BLaER1 (cell line): ENCODE measurements at regions not wholly inside any gene's neighbourhood (a gene's known extent, or its start where the extent isn't known, plus 50 kb on each side); places are given as distances from the start of the nearest gene placed in this dataset.

Experiments
- H3K27ac ChIP-seq: shearing (Covaris generic); formaldehyde crosslinking; 2 replicates; pipeline ENCODE4 v1.8.1; 2022
- H3K27me3 ChIP-seq: shearing (Covaris generic); formaldehyde crosslinking; 2 replicates; pipeline ENCODE4 v1.8.1; 2022
- H3K36me3 ChIP-seq: shearing (Covaris generic); formaldehyde crosslinking; 2 replicates; pipeline ENCODE4 v1.8.1; 2022
- H3K4me1 ChIP-seq: shearing (Covaris generic); formaldehyde crosslinking; 2 replicates; pipeline ENCODE4 v1.8.1; 2022
- H3K4me2 ChIP-seq: shearing (Covaris generic); formaldehyde crosslinking; 2 replicates; pipeline ENCODE4 v1.8.1; 2022
- H3K4me3 ChIP-seq: shearing (Covaris generic); formaldehyde crosslinking; 2 replicates; pipeline ENCODE4 v1.8.1; 2022
- H3K9ac ChIP-seq: shearing (Covaris generic); formaldehyde crosslinking; 2 replicates; pipeline ENCODE4 v1.8.1; 2022
- H3K9me3 ChIP-seq: shearing (Covaris generic); formaldehyde crosslinking; 2 replicates; pipeline ENCODE4 v1.8.1; 2022
- H4K20me1 ChIP-seq: shearing (Covaris generic); formaldehyde crosslinking; 2 replicates; pipeline ENCODE4 v1.8.1; 2022
- Cebpa-rat ChIP-seq: shearing (Covaris generic); IDR thresholded peaks from 2 replicates; pipeline ENCODE4 v1.8.1; 2022

DNA sequence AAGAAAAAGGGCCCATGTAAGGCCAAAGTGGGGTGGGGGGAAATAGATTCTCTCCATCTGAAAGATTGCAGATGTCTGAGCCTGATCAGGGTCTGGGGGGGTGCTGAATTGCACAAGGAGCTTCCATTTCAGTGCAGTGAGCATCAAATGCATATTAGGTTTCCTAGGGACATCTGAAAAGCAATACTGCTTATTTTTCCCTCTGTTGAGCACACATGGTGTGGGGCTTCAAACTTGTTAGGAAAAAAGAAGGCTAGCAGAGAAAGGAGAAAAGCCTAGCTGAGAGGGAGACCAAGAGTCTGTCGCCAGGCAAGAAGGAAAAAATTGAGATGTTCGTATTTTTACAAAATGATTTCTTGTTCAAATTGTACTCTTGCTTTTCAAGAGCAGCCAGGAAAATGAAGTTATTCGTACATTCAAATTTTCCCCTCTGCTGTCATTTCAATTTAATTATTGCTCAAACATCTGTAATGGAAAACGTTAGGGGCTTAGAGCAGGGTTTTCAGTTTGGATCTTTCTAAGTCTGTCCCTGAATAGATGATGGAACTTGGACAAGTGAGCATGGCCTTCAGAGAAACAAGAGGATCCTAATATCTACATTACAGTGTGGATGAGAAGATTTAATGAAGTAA is 191.9 kb upstream of the GAS1 start:
- TF ChIP-seq Cebpa-rat: no peak
- H3K36me3 ChIP-seq: no peaks in the 10 kb centered on the region
- H3K9ac ChIP-seq: no peak overlapping the region
- H3K4me1 ChIP-seq: no peaks in the 10 kb centered on the region
- H3K4me2 ChIP-seq: no peak overlapping the region
- H3K9me3 ChIP-seq: no peaks in the 10 kb centered on the region
- no peaks in the 10 kb centered on the region for H3K27me3 ChIP-seq
- H3K4me3 ChIP-seq: no peak overlapping the region
- H3K27ac ChIP-seq: no peak overlapping the region
- H4K20me1 ChIP-seq: no peaks in the 10 kb centered on the region

GRCh38 chr9:87140142-87140541 is 192.8 kb upstream of the GAS1 start:
- H3K4me3 ChIP-seq: no peak overlapping the region
- H3K4me1 ChIP-seq: no peaks in the 10 kb centered on the region
- no peaks in the 10 kb centered on the region for H3K9me3 ChIP-seq
- TF ChIP-seq Cebpa-rat: no peak
- no peaks in the 10 kb centered on the region for H3K36me3 ChIP-seq
- no peak overlapping the region for H3K9ac ChIP-seq
- no peaks in the 10 kb centered on the region for H4K20me1 ChIP-seq
- H3K4me2 ChIP-seq: no peak overlapping the region
- no peaks in the 10 kb centered on the region for H3K27me3 ChIP-seq
- H3K27ac ChIP-seq: no peak overlapping the region

DNA sequence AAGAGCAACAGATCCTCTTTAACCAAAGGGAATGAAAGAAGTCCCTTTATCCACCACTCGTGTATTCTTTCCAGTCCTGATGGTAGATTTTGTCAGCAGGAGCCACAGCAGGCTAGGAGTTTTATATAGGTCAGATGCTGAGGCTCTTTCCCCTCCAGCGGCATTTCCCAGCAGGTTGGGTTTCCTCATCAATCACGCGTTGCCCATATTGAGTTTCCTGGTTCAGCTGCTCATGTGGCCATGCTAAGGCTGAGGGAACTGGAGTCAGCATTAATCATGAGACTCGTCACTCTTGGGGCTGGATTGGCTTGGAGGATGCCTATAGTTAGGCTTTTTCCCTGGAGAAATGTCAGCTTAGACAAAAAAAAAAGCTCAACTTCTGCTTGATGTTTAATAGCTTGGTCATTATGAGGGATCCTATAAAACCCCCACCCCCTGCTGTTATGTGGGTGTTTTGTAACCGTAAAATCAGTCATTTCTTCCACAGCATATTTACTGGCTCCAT is 193.4 kb upstream of the GAS1 start:
- Histone ChIP-seq H4K20me1 (no peaks in the 10 kb centered on the region), H3K9me3 (no peaks in the 10 kb centered on the region), H3K4me1 (no peaks in the 10 kb centered on the region), H3K36me3 (no peaks in the 10 kb centered on the region), H3K9ac (no peak overlapping the region), H3K27me3 (no peaks in the 10 kb centered on the region), H3K4me3 (no peak overlapping the region), H3K27ac (no peak overlapping the region), H3K4me2 (no peak overlapping the region)
- TF ChIP-seq Cebpa-rat: no peak

DNA sequence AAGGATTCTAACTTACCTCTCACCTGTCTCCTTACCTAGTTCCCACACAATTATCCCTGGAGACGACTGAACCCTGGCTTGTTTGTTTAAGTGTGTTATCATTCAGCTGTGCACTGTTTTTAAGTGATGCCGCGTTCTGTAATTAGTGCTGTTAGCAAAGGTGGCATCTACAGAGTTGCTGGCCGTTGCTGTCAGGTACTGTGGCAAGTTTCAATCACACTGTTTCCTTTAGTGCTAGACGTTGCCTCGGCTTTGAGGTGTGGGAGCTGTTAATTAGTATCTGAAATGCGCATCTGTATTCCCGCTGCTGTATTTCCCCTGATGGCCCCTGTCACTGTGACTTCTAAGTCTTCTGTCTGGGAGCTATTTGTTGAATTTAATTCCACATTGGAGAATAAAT is 193.8 kb upstream of the GAS1 start:
- Histone ChIP-seq H3K4me1 (no peaks in the 10 kb centered on the region), H3K36me3 (no peaks in the 10 kb centered on the region), H3K4me3 (no peak overlapping the region), H3K4me2 (no peak overlapping the region), H3K9me3 (no peaks in the 10 kb centered on the region), H3K27ac (no peak overlapping the region), H3K9ac (no peak overlapping the region), H3K27me3 (no peaks in the 10 kb centered on the region), H4K20me1 (no peaks in the 10 kb centered on the region)
- TF ChIP-seq Cebpa-rat: no peak

DNA sequence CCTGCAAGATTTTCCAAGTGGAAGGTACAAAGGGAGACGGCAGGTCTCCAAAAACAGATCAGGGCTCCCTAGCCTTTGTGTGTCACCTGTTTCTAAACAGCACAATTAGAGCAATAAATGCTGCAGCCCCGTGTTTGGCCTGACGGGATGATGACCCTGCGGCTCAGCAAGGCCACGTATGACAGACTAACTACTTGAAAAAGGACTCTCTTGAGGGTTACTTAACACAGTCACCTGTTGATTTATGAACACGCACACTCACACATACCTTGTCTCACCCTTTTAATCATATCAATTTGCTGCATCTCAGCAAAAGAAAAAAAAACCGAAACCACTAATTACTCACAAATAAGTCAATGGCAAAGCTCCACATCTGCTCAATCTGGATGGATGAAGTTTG is 199.6 kb upstream of the GAS1 start:
- no peaks in the 10 kb centered on the region for H3K27me3 ChIP-seq
- no peaks in the 10 kb centered on the region for H3K36me3 ChIP-seq
- H3K4me1 ChIP-seq: no peaks in the 10 kb centered on the region
- TF ChIP-seq Cebpa-rat: no peak
- H3K9ac ChIP-seq: no peak overlapping the region
- no peak overlapping the region for H3K27ac ChIP-seq
- H3K4me3 ChIP-seq: no peak overlapping the region
- H4K20me1 ChIP-seq: no peaks in the 10 kb centered on the region
- H3K9me3 ChIP-seq: peaks cover 9% of the 10 kb centered on the region; the same call in 1 of the 2 replicates
- no peak overlapping the region for H3K4me2 ChIP-seq

GRCh38 chr9:87147839-87148238 is 200.5 kb upstream of the GAS1 start:
- Histone ChIP-seq H3K36me3 (no peaks in the 10 kb centered on the region), H3K27me3 (no peaks in the 10 kb centered on the region), H3K9me3 (peaks cover 9% of the 10 kb centered on the region; the same call in 1 of the 2 replicates), H4K20me1 (no peaks in the 10 kb centered on the region), H3K4me1 (no peaks in the 10 kb centered on the region), H3K4me2 (no peak overlapping the region), H3K27ac (no peak overlapping the region), H3K4me3 (no peak overlapping the region), H3K9ac (no peak overlapping the region)
- no peak for TF ChIP-seq Cebpa-rat

DNA sequence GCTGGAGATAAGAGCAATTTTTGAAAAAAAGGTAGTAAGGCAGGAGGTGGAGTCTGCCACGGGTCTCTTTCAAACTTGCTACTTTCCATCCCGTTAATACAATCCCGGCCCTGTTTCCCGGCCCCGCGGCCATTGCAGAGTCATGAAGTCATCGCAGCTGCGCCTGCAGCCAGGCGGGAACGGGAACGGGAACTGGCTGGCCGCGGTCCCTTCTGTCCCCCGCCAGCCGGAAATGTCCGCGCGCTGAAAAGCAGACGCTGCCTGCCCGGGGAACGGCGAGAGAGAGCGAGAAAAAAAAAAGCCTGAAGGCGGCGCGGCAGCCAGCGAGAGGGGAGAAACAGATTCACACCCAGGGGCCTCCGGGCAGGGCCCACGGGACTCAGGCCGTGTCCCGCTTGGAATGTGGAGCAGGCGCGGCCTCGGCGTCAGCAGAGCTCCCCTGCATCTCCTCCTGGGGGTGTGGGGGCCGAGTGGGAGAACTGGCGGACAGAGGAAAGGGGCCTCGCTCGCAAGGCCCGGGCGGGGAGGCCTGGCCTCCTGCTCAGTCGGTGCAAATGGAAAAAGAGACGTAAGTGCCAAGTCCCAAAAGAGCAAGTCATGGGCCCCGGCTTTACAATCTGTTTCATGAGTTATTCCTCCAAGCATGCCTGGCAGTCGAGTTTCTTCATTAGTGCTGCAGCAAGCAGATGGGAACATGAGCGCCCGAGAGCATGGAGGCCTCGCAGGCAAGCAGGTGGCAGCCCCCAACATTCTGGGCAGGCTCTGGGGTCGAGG is 201.2 kb upstream of the GAS1 start:
- Histone ChIP-seq H3K4me2 (no peak overlapping the region), H3K9ac (no peak overlapping the region), H3K4me3 (no peak overlapping the region)

DNA sequence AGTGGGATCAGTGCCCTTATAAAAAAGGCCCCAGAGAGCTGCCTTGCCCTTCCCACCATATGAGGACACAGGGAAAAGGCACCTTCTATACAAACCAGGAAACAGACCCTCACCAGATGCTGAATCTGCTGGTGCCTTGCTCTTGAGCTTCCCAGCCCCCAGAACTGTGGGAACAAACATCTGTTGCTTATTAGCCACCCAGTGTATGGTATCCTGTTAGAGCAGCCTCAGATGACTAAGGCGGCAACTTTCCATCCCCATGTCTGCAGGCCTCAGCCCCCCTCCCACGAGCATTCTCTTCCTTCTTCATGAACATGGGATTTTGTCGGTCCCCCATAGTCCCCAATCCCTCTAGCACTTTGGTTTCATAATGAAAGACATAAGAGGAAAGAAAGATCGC is 202.5 kb upstream of the GAS1 start:
- Histone ChIP-seq H3K27me3 (no peaks in the 10 kb centered on the region), H3K4me3 (no peak overlapping the region), H3K9me3 (peaks cover 9% of the 10 kb centered on the region; the same call in 1 of the 2 replicates), H4K20me1 (no peaks in the 10 kb centered on the region), H3K27ac (no peak overlapping the region), H3K4me2 (no peak overlapping the region), H3K4me1 (no peaks in the 10 kb centered on the region), H3K36me3 (no peaks in the 10 kb centered on the region), H3K9ac (no peak overlapping the region)
- no peak for TF ChIP-seq Cebpa-rat

More for the DNA sequence above, 201.2 kb upstream of the GAS1 start:
- Histone ChIP-seq H3K27me3 (no peaks in the 10 kb centered on the region), H4K20me1 (no peaks in the 10 kb centered on the region), H3K9me3 (peaks cover 9% of the 10 kb centered on the region; the same call in 1 of the 2 replicates), H3K4me1 (no peaks in the 10 kb centered on the region), H3K36me3 (no peaks in the 10 kb centered on the region), H3K27ac (no peak overlapping the region)
- TF ChIP-seq Cebpa-rat: no peak

- no peaks in the 10 kb centered on the region for H3K36me3 ChIP-seq
- H3K9me3 ChIP-seq: peaks cover 9% of the 10 kb centered on the region; the same call in 1 of the 2 replicates
- no peak overlapping the region for H3K4me3 ChIP-seq
- H3K27me3 ChIP-seq: no peaks in the 10 kb centered on the region
- H4K20me1 ChIP-seq: no peaks in the 10 kb centered on the region
- TF ChIP-seq Cebpa-rat: no peak
- no peak overlapping the region for H3K27ac ChIP-seq
- no peak overlapping the region for H3K9ac ChIP-seq
- no peak overlapping the region for H3K4me2 ChIP-seq
- no peaks in the 10 kb centered on the region for H3K4me1 ChIP-seq
Observed at GRCh38 chr9:87152256-87152655, 204.9 kb upstream of the GAS1 start.

DNA sequence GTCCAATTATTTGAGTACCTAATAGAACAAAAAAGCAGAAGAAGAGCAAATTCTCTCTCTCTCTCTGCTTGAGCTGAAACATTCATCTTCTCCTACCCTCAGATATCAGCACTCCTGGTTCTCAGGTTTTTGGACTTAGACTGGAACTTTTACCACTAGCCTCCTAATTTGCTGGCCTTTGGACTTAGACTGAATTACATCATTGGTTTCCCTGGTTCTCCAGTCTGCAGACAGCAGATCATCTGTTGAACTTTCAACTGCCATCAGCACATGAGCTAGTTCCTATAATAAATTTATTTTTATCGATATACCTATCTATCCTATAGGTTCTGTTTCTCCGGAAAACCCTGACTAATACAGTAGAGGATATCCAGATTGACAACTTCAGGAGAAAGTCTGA is 208.9 kb upstream of the GAS1 start:
- Histone ChIP-seq H3K9ac (no peak overlapping the region), H3K27me3 (no peaks in the 10 kb centered on the region), H3K4me3 (no peak overlapping the region), H3K9me3 (no peaks in the 10 kb centered on the region), H3K4me1 (no peaks in the 10 kb centered on the region), H3K4me2 (no peak overlapping the region), H3K36me3 (no peaks in the 10 kb centered on the region), H4K20me1 (no peaks in the 10 kb centered on the region), H3K27ac (no peak overlapping the region)
- TF ChIP-seq Cebpa-rat: no peak
